H1 (cell line): ENCODE measurements at regions not wholly inside any gene's neighbourhood (a gene's known extent, or its start where the extent isn't known, plus 50 kb on each side); places are given as distances from the start of the nearest gene placed in this dataset.

Experiments used
- BRCA1 ChIP-seq: IDR thresholded peaks from 2 replicates; pipeline ENCODE4 v1.6.1; 2012; ENCODE audit warnings: low read depth, low read length, improper control_type of control experiment
- SP2 ChIP-seq: IDR thresholded peaks from 2 replicates; pipeline ENCODE4 v1.6.1; 2012; ENCODE audit warnings: mild to moderate bottlenecking, low read length, inconsistent platforms

- TF ChIP-seq BRCA1: no peak
- no peak for TF ChIP-seq SP2
Observed at GRCh38 chr20:50252701-50253100, 62.1 kb downstream of the CEBPB start (continued).
